C4-2B (cell line): ENCODE measurements at regions not wholly inside any gene's neighbourhood (a gene's known extent, or its start where the extent isn't known, plus 50 kb on each side); places are given as distances from the start of the nearest gene placed in this dataset.

Experiments used
- H3K27ac ChIP-seq: fragments of 450-650 bp; 2 replicates; pipeline ENCODE4 v1.5.1; 2017
- CTCF ChIP-seq: fragments of 450-650 bp; conservative IDR thresholded peaks from 2 replicates; pipeline ENCODE4 v1.5.1; 2017; ENCODE audit warnings: mild to moderate bottlenecking
- ZFX ChIP-seq: fragments of 450-650 bp; IDR thresholded peaks from 2 replicates; pipeline ENCODE4 v1.6.1; 2017

DNA sequence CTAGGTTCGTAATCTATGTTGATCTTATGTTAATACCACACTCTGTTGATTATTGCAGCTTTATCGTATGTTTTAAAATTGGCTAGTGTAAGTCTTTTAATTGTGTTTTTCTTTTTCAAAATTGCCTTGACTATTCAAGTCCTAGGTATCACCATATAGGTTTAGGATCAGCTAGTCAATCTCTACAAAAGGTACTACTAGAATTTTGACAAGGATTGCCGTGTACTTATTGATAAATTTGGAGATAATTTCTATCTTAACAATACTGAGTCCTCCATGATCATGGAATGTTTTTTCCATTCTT is 117.9 kb upstream of the PRSS3 start:
- no peak overlapping the region for H3K27ac ChIP-seq
- TF ChIP-seq ZFX (no peak), CTCF (no peak)

- TF ChIP-seq ZFX, result no peak
- no peak for TF ChIP-seq CTCF
These were observed 117.4 kb upstream of the PRSS3 start for GRCh38 chr9:33677961-33678360.

DNA sequence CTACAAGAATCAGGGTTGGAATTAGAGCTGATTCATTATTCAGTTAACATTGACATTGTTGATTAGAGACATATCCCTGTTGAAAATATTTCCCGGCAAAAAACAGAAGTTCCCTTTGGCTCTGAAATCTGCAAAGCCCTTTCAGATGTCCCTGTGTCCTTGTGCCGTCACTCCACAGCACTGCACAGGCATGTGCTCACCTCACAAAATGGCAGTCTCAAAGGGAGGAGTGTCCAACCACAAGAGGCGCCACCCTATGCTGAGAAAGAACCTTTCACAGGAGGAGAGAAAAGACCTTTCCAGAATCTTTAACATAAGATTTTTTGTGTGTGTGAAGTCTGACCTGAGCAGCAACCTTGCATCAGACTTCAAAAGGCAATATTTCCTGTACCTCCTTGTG is 112.8 kb upstream of the PRSS3 start:
- no peak for TF ChIP-seq ZFX
- no peak for TF ChIP-seq CTCF
- no peak overlapping the region for H3K27ac ChIP-seq

More at GRCh38 chr9:33677961-33678360, 117.4 kb upstream of the PRSS3 start:
- H3K27ac ChIP-seq, result no peak overlapping the region

GRCh38 chr9:33684831-33685230 is 110.5 kb upstream of the PRSS3 start:
- no peak for TF ChIP-seq CTCF
- TF ChIP-seq ZFX, result no peak
- H3K27ac ChIP-seq, result no peak overlapping the region

- TF ChIP-seq CTCF (no peak), ZFX (no peak)
- no peak overlapping the region for H3K27ac ChIP-seq
These were observed 108.4 kb upstream of the PRSS3 start for GRCh38 chr9:33686942-33687341.

GRCh38 chr9:33687779-33688178 is 107.6 kb upstream of the PRSS3 start:
- TF ChIP-seq ZFX (no peak), CTCF (no peak)
- H3K27ac ChIP-seq, result no peak overlapping the region

GRCh38 chr9:33690143-33690933 is 105.0 kb upstream of the PRSS3 start:
- TF ChIP-seq CTCF, result no peak
- no peak for TF ChIP-seq ZFX

More at GRCh38 chr9:33690143-33690933, 105.0 kb upstream of the PRSS3 start:
- H3K27ac ChIP-seq, result no peak overlapping the region
